Trophoblast cell (in vitro differentiated cells and primary cell): ENCODE measurements at regions not wholly inside any gene's neighbourhood (a gene's known extent, or its start where the extent isn't known, plus 50 kb on each side); places are given as distances from the start of the nearest gene placed in this dataset.
"Not testable (repeated sequence)": the region's sequence is repeated elsewhere in the genome, so short reads cannot be mapped to it uniquely, and the experiment has no call there.

Experiments
- DNase-seq, 2 donors: peaks; one replicate each; pipeline ENCODE4 v3.0.0-alpha.2; 2016
- H2AFZ ChIP-seq: 2 replicates; pipeline ENCODE4 v1.6.1; 2013; ENCODE audit warnings: low read length, moderate library complexity, mild to moderate bottlenecking; ENCODE audit not compliant: insufficient read depth, poor library complexity
- H2AK5ac ChIP-seq: 2 replicates; pipeline ENCODE4 v1.6.1; 2013; ENCODE audit warnings: mild to moderate bottlenecking, low read length
- H2BK120ac ChIP-seq: 2 replicates; pipeline ENCODE4 v1.6.1; 2013; ENCODE audit warnings: low read length, mild to moderate bottlenecking, moderate library complexity; ENCODE audit not compliant: insufficient read depth, poor library complexity
- H2BK12ac ChIP-seq: 2 replicates; pipeline ENCODE4 v1.6.1; 2013; ENCODE audit warnings: mild to moderate bottlenecking, low read length, moderate library complexity
- H2BK5ac ChIP-seq: 2 replicates; pipeline ENCODE4 v1.6.1; 2013; ENCODE audit warnings: low read length, low read depth, moderate library complexity, mild to moderate bottlenecking; ENCODE audit not compliant: poor library complexity
- H3K14ac ChIP-seq: 2 replicates; pipeline ENCODE4 v1.6.1; 2013; ENCODE audit warnings: mild to moderate bottlenecking, low read length
- H3K18ac ChIP-seq: 2 replicates; pipeline ENCODE4 v1.6.1; 2013; ENCODE audit warnings: mild to moderate bottlenecking, low read length
- H3K23ac ChIP-seq: 2 replicates; pipeline ENCODE4 v1.6.1; 2013; ENCODE audit warnings: low read length
- H3K27ac ChIP-seq: 2 replicates; pipeline ENCODE4 v1.5.1; 2013; ENCODE audit warnings: low read depth, mild to moderate bottlenecking, inconsistent platforms, low read length, moderate library complexity
- H3K27me3 ChIP-seq: 2 replicates; pipeline ENCODE4 v1.6.1; 2013; ENCODE audit warnings: inconsistent platforms, mild to moderate bottlenecking, low read length, moderate library complexity; ENCODE audit not compliant: insufficient read depth
- H3K36me3 ChIP-seq, 2 experiments: 1 replicate in 1 of 2; 2 replicates in 1 of 2; pipeline ENCODE4 v1.6.1; 2013; ENCODE audit warnings: low read length in 2 of 2, mild to moderate bottlenecking in 2 of 2, moderate library complexity in 1 of 2; ENCODE audit not compliant: insufficient read depth in 2 of 2, control insufficient read depth in 1 of 2
- H3K4ac ChIP-seq: 2 replicates; pipeline ENCODE4 v1.6.1; 2013; ENCODE audit warnings: low read depth, mild to moderate bottlenecking, low read length, moderate library complexity
- H3K4me1 ChIP-seq, 2 experiments: 1 replicate in 1 of 2; 2 replicates in 1 of 2; pipeline ENCODE4 v1.6.1; 2013; ENCODE audit warnings: low read length in 2 of 2, mild to moderate bottlenecking in 2 of 2, moderate library complexity in 1 of 2; ENCODE audit not compliant: insufficient read depth in 2 of 2, control insufficient read depth in 1 of 2
- H3K4me2 ChIP-seq: 2 replicates; pipeline ENCODE4 v1.6.1; 2013; ENCODE audit warnings: inconsistent platforms, mild to moderate bottlenecking, low read length, moderate library complexity
- H3K4me3 ChIP-seq: 2 replicates; pipeline ENCODE4 v1.5.1; 2013; ENCODE audit warnings: mild to moderate bottlenecking, low read depth, low read length, inconsistent platforms
- H3K79me1 ChIP-seq: one replicate; pipeline ENCODE4 v1.6.1; 2013; ENCODE audit warnings: low read length
- H3K79me2 ChIP-seq: 2 replicates; pipeline ENCODE4 v1.6.1; 2013; ENCODE audit warnings: low read length, mild to moderate bottlenecking; ENCODE audit not compliant: control insufficient read depth, insufficient read depth, poor library complexity
- H3K9ac ChIP-seq: 2 replicates; pipeline ENCODE4 v1.6.1; 2013; ENCODE audit warnings: mild to moderate bottlenecking, low read length
- H3K9me3 ChIP-seq: 2 replicates; pipeline ENCODE4 v1.6.1; 2013; ENCODE audit warnings: low read depth, mild to moderate bottlenecking, control low read depth, inconsistent platforms, low read length; ENCODE audit not compliant: insufficient read depth
- H4K12ac ChIP-seq: 2 replicates; pipeline ENCODE4 v1.6.1; 2013; ENCODE audit warnings: low read depth, mild to moderate bottlenecking, low read length, moderate library complexity
- H4K8ac ChIP-seq: 2 replicates; pipeline ENCODE4 v1.6.1; 2013; ENCODE audit warnings: low read depth, mild to moderate bottlenecking, low read length, moderate library complexity
- H4K91ac ChIP-seq: one replicate; pipeline ENCODE4 v1.6.1; 2013; ENCODE audit warnings: low read depth, mild to moderate bottlenecking, low read length, moderate library complexity
- WGBS: extraction: QIAGEN DNeasy Blood & Tissue Kit; methylation state at CpG from one replicate; pipeline ENCODE4 v1.1.7; 2013; ENCODE audit warnings: missing lambda C conversion rate; ENCODE audit not compliant: insufficient read length, insufficient coverage; ENCODE audit errors: extremely low coverage; 5-methylcytosine and 5-hydroxymethylcytosine counted together

DNA sequence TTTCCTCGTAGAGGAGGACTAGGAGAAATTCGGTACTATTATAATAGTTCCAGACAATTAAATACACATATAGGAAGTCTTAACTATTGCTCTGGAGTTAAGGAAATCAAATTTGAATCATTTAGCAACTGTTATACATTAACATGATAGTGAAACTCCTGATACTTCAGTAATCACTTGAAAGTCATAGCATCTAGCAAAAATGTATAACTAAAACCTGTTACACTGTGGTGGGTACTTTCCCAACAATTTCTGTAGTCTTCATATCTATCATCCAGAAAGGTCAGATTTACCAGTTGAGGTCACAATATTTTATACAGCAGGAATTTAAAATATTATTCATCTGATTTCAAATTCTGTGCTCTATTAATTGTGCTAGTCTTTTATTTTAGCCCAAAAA is 669.6 kb upstream of the PCDH10 start:
- Histone ChIP-seq H3K9me3 (no peaks in the 10 kb centered on the region), H3K36me3 (no peaks in the 10 kb centered on the region), H3K9ac (no peak overlapping the region), H2BK12ac (no peak overlapping the region), H2AK5ac (no peak overlapping the region), H3K79me1 (no peaks in the 10 kb centered on the region), H3K79me2 (no peaks in the 10 kb centered on the region), H3K14ac (no peak overlapping the region), H3K4me1 (no peaks in the 10 kb centered on the region), H4K91ac (no peak overlapping the region), H3K4me2 (no peak overlapping the region), H3K4ac (no peak overlapping the region), H2BK5ac (no peak overlapping the region), H3K23ac (no peak overlapping the region), H4K8ac (no peak overlapping the region), H3K4me3 (no peak overlapping the region), H3K18ac (no peak overlapping the region), H3K27ac (no peak overlapping the region), H2AFZ (no peak overlapping the region), H4K12ac (no peak overlapping the region), H2BK120ac (no peak overlapping the region), H3K27me3 (no peaks in the 10 kb centered on the region)
- no peak for DNase-seq
- no CpG with 5 or more reads among the region's 2 CpGs for WGBS

- no peak overlapping the region for H3K4ac ChIP-seq
- H3K27ac ChIP-seq, result no peak overlapping the region
- DNase-seq, result no peak
- no peak overlapping the region for H2AFZ ChIP-seq
- H3K4me2 ChIP-seq, result no peak overlapping the region
- H3K9me3 ChIP-seq, result no peaks in the 10 kb centered on the region
- no peak overlapping the region for H3K23ac ChIP-seq
- H3K79me2 ChIP-seq, result no peaks in the 10 kb centered on the region
- no peak overlapping the region for H4K12ac ChIP-seq
- no peaks in the 10 kb centered on the region for H3K4me1 ChIP-seq
- H4K91ac ChIP-seq, result no peak overlapping the region
- no peaks in the 10 kb centered on the region for H3K79me1 ChIP-seq
- H3K27me3 ChIP-seq, result no peaks in the 10 kb centered on the region
- no peak overlapping the region for H2BK12ac ChIP-seq
- no peak overlapping the region for H2BK5ac ChIP-seq
- H3K9ac ChIP-seq, result no peak overlapping the region
- H3K14ac ChIP-seq, result no peak overlapping the region
- H3K18ac ChIP-seq, result no peak overlapping the region
- H4K8ac ChIP-seq, result no peak overlapping the region
- no peak overlapping the region for H3K4me3 ChIP-seq
- H2BK120ac ChIP-seq, result no peak overlapping the region
- no peaks in the 10 kb centered on the region for H3K36me3 ChIP-seq
- no peak overlapping the region for H2AK5ac ChIP-seq
- no CpG with 5 or more reads among the region's 3 CpGs for WGBS
Observed at GRCh38 chr4:132488555-132488954, 660.5 kb upstream of the PCDH10 start.

GRCh38 chr4:132493476-132493875 is 655.6 kb upstream of the PCDH10 start:
- Histone ChIP-seq H3K9me3 (no peaks in the 10 kb centered on the region), H4K8ac (no peak overlapping the region), H3K79me1 (no peaks in the 10 kb centered on the region), H3K9ac (no peak overlapping the region), H3K4me3 (no peak overlapping the region), H3K23ac (no peak overlapping the region), H2BK120ac (no peak overlapping the region), H3K18ac (no peak overlapping the region), H3K27ac (no peak overlapping the region), H3K27me3 (no peaks in the 10 kb centered on the region), H2AFZ (no peak overlapping the region), H2BK5ac (no peak overlapping the region), H3K36me3 (no peaks in the 10 kb centered on the region), H2AK5ac (no peak overlapping the region), H3K4me1 (no peaks in the 10 kb centered on the region), H3K4me2 (no peak overlapping the region), H4K12ac (no peak overlapping the region), H4K91ac (no peak overlapping the region), H2BK12ac (no peak overlapping the region), H3K79me2 (no peaks in the 10 kb centered on the region), H3K4ac (no peak overlapping the region), H3K14ac (no peak overlapping the region)
- no peak for DNase-seq

DNA sequence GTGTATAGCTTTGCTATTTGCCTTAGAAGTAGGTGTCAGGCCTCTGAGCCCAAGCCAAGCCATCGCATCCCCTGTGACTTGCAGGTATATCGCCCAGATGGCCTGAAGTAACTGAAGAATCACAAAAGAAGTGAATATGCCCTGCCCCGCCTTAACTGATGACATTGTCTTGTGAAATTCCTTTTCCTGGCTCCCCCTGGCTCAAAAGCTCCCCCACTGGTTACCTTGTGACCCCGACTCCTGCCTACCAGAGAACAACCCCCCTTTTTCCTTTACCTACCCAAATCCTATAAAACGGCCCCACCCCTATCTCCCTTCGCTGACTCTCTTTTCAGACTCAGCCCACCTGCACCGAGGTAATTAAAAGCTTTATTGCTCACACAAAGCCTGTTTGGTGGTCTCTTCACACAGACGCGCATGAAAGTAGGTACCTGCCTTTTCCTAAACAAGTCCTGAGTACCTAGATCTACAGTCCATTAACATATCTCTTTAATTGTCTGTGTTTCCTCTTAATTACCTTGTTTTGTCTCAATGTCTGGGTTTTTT is 653.8 kb upstream of the PCDH10 start:
- not testable (repeated sequence) for H2BK12ac ChIP-seq, H3K79me1 ChIP-seq, H3K18ac ChIP-seq, H3K36me3 ChIP-seq, H3K9ac ChIP-seq, H3K27ac ChIP-seq, H3K4me2 ChIP-seq, H3K79me2 ChIP-seq, H3K4me3 ChIP-seq, H2BK120ac ChIP-seq, H3K23ac ChIP-seq, H2AFZ ChIP-seq, H2AK5ac ChIP-seq, H2BK5ac ChIP-seq, H4K91ac ChIP-seq, H3K9me3 ChIP-seq, H3K4me1 ChIP-seq, H4K12ac ChIP-seq, H3K14ac ChIP-seq, DNase-seq, H3K27me3 ChIP-seq, H3K4ac ChIP-seq, H4K8ac ChIP-seq
- no CpG with 5 or more reads among the region's 9 CpGs for WGBS
